IMR-90 (cell line): ENCODE measurements at regions not wholly inside any gene's neighbourhood (a gene's known extent, or its start where the extent isn't known, plus 50 kb on each side); places are given as distances from the start of the nearest gene placed in this dataset.

Experiments used
- ATAC-seq: fragments of 200-7000 bp; cut with Tn5 transposase; 2 replicates; pipeline ENCODE4 v1.9.1; 2020; ENCODE audit warnings: low read depth, mild to moderate bottlenecking, moderate library complexity
- BruUV-seq: library from RNA; stranded (reverse); fragments of 400-500 nt; replicated peaks from 2 replicates; lab custom pipeline; 2021; lab: Mats Ljungman, UMichigan
- CTCF ChIA-PET: fragments of 300-600 bp; formaldehyde crosslinking; extraction: SDS; loops from one replicate; lab custom pipeline; 2021; ENCODE audit warnings: antibody characterized with exemption; lab: Yijun Ruan, JAX
- POLR2A ChIA-PET: fragments of 300-600 bp; sonication (Branson Sonifier 250); formaldehyde crosslinking; loops from one replicate; lab custom pipeline; 2022; ENCODE audit warnings: antibody characterized with exemption; ENCODE audit not compliant: unreplicated experiment; lab: Charles Lee
- DNase-seq: peaks from one replicate; pipeline ENCODE4 v3.0.0; 2013
- H2AFZ ChIP-seq: replicated peaks from 2 replicates; pipeline ENCODE3; 2013; ENCODE audit warnings: low read length, mild to moderate bottlenecking; ENCODE audit not compliant: poor library complexity
- H2AK5ac ChIP-seq: 2 replicates; pipeline ENCODE4 v1.6.1; 2013; ENCODE audit warnings: low read depth, low read length, inconsistent platforms
- H2AK9ac ChIP-seq: replicated peaks from 2 replicates; pipeline ENCODE3; 2013; ENCODE audit warnings: mild to moderate bottlenecking, low read depth, low read length, moderate library complexity; ENCODE audit not compliant: poor library complexity
- H2BK120ac ChIP-seq: 2 replicates; pipeline ENCODE4 v1.6.1; 2013; ENCODE audit warnings: low read depth, low read length, inconsistent platforms
- H2BK15ac ChIP-seq: 3 replicates; pipeline ENCODE4 v1.6.1; 2013; ENCODE audit warnings: low read depth, low read length, inconsistent platforms
- H2BK20ac ChIP-seq: 2 replicates; pipeline ENCODE4 v1.6.1; 2013; ENCODE audit warnings: low read depth, mild to moderate bottlenecking, inconsistent platforms, low read length, moderate library complexity
- H2BK5ac ChIP-seq: 2 replicates; pipeline ENCODE4 v1.6.1; 2013; ENCODE audit warnings: mild to moderate bottlenecking, low read depth, low read length, inconsistent platforms; ENCODE audit not compliant: poor library complexity, severe bottlenecking
- H3K14ac ChIP-seq: replicated peaks from 2 replicates; pipeline ENCODE4 v1.6.1; 2013; ENCODE audit warnings: low read depth, low read length, inconsistent platforms
- H3K18ac ChIP-seq: 2 replicates; pipeline ENCODE4 v1.6.1; 2013; ENCODE audit warnings: low read depth, low read length, control low read depth
- H3K23ac ChIP-seq: 2 replicates; pipeline ENCODE4 v1.6.1; 2013; ENCODE audit warnings: low read depth, low read length, inconsistent platforms
- H3K27ac ChIP-seq: 2 replicates; pipeline ENCODE4 v1.5.1; 2013; ENCODE audit warnings: mild to moderate bottlenecking, control low read depth, low read length; ENCODE audit not compliant: insufficient read depth
- H3K27me3 ChIP-seq: 2 replicates; pipeline ENCODE4 v1.6.1; 2013; ENCODE audit warnings: low read length; ENCODE audit not compliant: control insufficient read depth, insufficient read depth
- H3K36me3 ChIP-seq: 2 replicates; pipeline ENCODE4 v1.6.1; 2013; ENCODE audit warnings: low read length, mixed read lengths; ENCODE audit not compliant: control insufficient read depth, insufficient read depth
- H3K4ac ChIP-seq: 2 replicates; pipeline ENCODE4 v1.6.1; 2013; ENCODE audit warnings: low read depth, low read length, inconsistent platforms
- H3K4me1 ChIP-seq: 2 replicates; pipeline ENCODE4 v1.6.1; 2013; ENCODE audit warnings: low read length, mixed read lengths; ENCODE audit not compliant: control insufficient read depth, insufficient read depth
- H3K4me2 ChIP-seq: 2 replicates; pipeline ENCODE4 v1.6.1; 2013; ENCODE audit warnings: low read depth, mild to moderate bottlenecking, control low read depth, low read length, moderate library complexity
- H3K4me3 ChIP-seq: 2 replicates; pipeline ENCODE4 v1.5.1; 2013; ENCODE audit warnings: low read depth, mild to moderate bottlenecking, control low read depth, low read length, moderate library complexity; ENCODE audit not compliant: insufficient read depth
- H3K56ac ChIP-seq: 2 replicates; pipeline ENCODE4 v1.6.1; 2013; ENCODE audit warnings: low read length, inconsistent platforms; ENCODE audit not compliant: insufficient read depth; ENCODE audit errors: extremely low read depth
- H3K79me1 ChIP-seq, 2 experiments: 2 replicates each; pipeline ENCODE4 v1.6.1; 2013; ENCODE audit warnings: low read length in 2 of 2, inconsistent platforms in 1 of 2, low read depth in 1 of 2
- H3K9ac ChIP-seq: 2 replicates; pipeline ENCODE4 v1.6.1; 2013; ENCODE audit warnings: low read depth, low read length, control low read depth
- H3K9me1 ChIP-seq: 2 replicates; pipeline ENCODE4 v1.6.1; 2013; ENCODE audit warnings: low read length, inconsistent platforms; ENCODE audit not compliant: insufficient read depth
- H3K9me3 ChIP-seq: 2 replicates; pipeline ENCODE4 v1.6.1; 2013; ENCODE audit warnings: low read length; ENCODE audit not compliant: control insufficient read depth, insufficient read depth
- H4K20me1 ChIP-seq: 2 replicates; pipeline ENCODE4 v1.6.1; 2013; ENCODE audit warnings: low read length, inconsistent platforms; ENCODE audit not compliant: insufficient read depth
- H4K5ac ChIP-seq: 2 replicates; pipeline ENCODE4 v1.6.1; 2013; ENCODE audit warnings: mild to moderate bottlenecking, low read depth, low read length, control low read depth
- H4K8ac ChIP-seq, 2 experiments: 2 replicates each; pipeline ENCODE4 v1.6.1; 2013; ENCODE audit warnings: low read depth in 2 of 2, low read length in 2 of 2, control low read depth in 1 of 2, inconsistent platforms in 1 of 2
- H4K91ac ChIP-seq: 2 replicates; pipeline ENCODE4 v1.6.1; 2013; ENCODE audit warnings: low read depth, low read length, inconsistent platforms; ENCODE audit not compliant: insufficient read depth
- BHLHE40 ChIP-seq: fragments of 150-350 bp; IDR thresholded peaks from 2 replicates; pipeline ENCODE4 v1.6.1; 2016; ENCODE audit warnings: mild to moderate bottlenecking, low read depth, low read length
- CEBPB ChIP-seq: IDR thresholded peaks from 2 replicates; pipeline ENCODE4 v1.6.1; 2012; ENCODE audit warnings: low read depth, low read length, improper control_type of control experiment
- CHD1 ChIP-seq: IDR thresholded peaks from 2 replicates; pipeline ENCODE4 v1.6.1; 2012; ENCODE audit warnings: low read depth, low read length, improper control_type of control experiment
- ELK1 ChIP-seq: fragments of 150-350 bp; IDR thresholded peaks from 2 replicates; pipeline ENCODE4 v1.6.1; 2016; ENCODE audit warnings: low read depth, mild to moderate bottlenecking, low read length, moderate library complexity, borderline replicate concordance
- FOS ChIP-seq: fragments of 150-350 bp; IDR thresholded peaks from 2 replicates; pipeline ENCODE4 v1.6.1; 2016; ENCODE audit warnings: low read depth, low read length
- MAFK ChIP-seq: IDR thresholded peaks from 2 replicates; pipeline ENCODE4 v1.6.1; 2012; ENCODE audit warnings: low read depth, low read length, improper control_type of control experiment
- MAZ ChIP-seq: IDR thresholded peaks from 2 replicates; pipeline ENCODE4 v1.6.1; 2012; ENCODE audit warnings: low read depth, mild to moderate bottlenecking, low read length, improper control_type of control experiment, moderate library complexity, borderline replicate concordance
- MXI1 ChIP-seq: IDR thresholded peaks from 2 replicates; pipeline ENCODE4 v1.6.1; 2012; ENCODE audit warnings: low read depth, mild to moderate bottlenecking, low read length, moderate library complexity, borderline replicate concordance
- NFE2L2 ChIP-seq: fragments of 150-350 bp; IDR thresholded peaks from 2 replicates; pipeline ENCODE4 v1.6.1; 2016; ENCODE audit warnings: low read depth, mild to moderate bottlenecking, low read length
- POLR2A ChIP-seq: IDR thresholded peaks from 2 replicates; pipeline ENCODE4 v1.6.1; 2012; ENCODE audit warnings: mild to moderate bottlenecking, low read depth, low read length
- RAD21 ChIP-seq: IDR thresholded peaks from 2 replicates; pipeline ENCODE4 v1.6.1; 2012; ENCODE audit warnings: low read length, improper control_type of control experiment
- RCOR1 ChIP-seq: IDR thresholded peaks from 2 replicates; pipeline ENCODE4 v1.6.1; 2012; ENCODE audit warnings: mild to moderate bottlenecking, low read length, improper control_type of control experiment; ENCODE audit not compliant: insufficient replicate concordance
- RFX5 ChIP-seq: IDR thresholded peaks from 2 replicates; pipeline ENCODE4 v1.8.0; 2012; ENCODE audit warnings: low read depth, mild to moderate bottlenecking, low read length, moderate library complexity
- SMC3 ChIP-seq: fragments of 150-350 bp; IDR thresholded peaks from 2 replicates; pipeline ENCODE4 v1.6.1; 2016; ENCODE audit warnings: low read depth, mild to moderate bottlenecking, antibody characterized with exemption, low read length, moderate library complexity
- whole genome bisulfite sequencing, 2 experiments: methylation state at CpG; one replicate each; pipeline versions ENCODE4 v1.1.5 to v1.1.7; 2013; ENCODE audit warnings: missing lambda C conversion rate in 2 of 2; ENCODE audit not compliant: insufficient read length in 1 of 2; ENCODE audit errors: extremely low coverage in 2 of 2; 5-methylcytosine and 5-hydroxymethylcytosine counted together
- dilution Hi-C: fragments of 300-500 bp; cut with HindIII; formaldehyde crosslinking; loops from one replicate; pipeline ENCODE4 v1.14.3; 2018; ENCODE audit warnings: low sequenced_read_pairs; ENCODE audit not compliant: unreplicated experiment
- in situ Hi-C: fragments of 300-500 bp; cut with MboI; formaldehyde crosslinking; loops from 3 replicates; pipeline ENCODE4 v1.14.3; 2019; ENCODE audit warnings: low sequenced_read_pairs, inconsistent platforms, mixed read lengths
- intact Hi-C: fragments of 100-400 bp; cut with micrococcal nuclease; formaldehyde crosslinking; loops from 2 replicates; pipeline ENCODE4 v1.10.0; 2022
- TF ChIP-seq, protein P1 (sequence below): conservative IDR thresholded peaks from 2 replicates; pipeline ENCODE4 v1.5.1; 2012; ENCODE audit warnings: mild to moderate bottlenecking, low read depth, low read length, improper control_type of control experiment
- TF ChIP-seq, protein P2 (sequence below): fragments of 150-350 bp; IDR thresholded peaks from 2 replicates; pipeline ENCODE4 v1.6.1; 2017; ENCODE audit warnings: mild to moderate bottlenecking, antibody characterized with exemption, low read length, low read depth

- Histone ChIP-seq H3K56ac (no peak overlapping the region), H3K9ac (no peak overlapping the region), H3K14ac (no peak overlapping the region), H3K36me3 (no peaks in the 10 kb centered on the region), H3K9me3 (0 out of 2 replicates have a peak, but pooled peaks cover 2% of the 10 kb centered on the region), H2AFZ (no peak overlapping the region), H3K23ac (no peak overlapping the region), H2BK5ac (no peak overlapping the region), H3K4ac (no peak overlapping the region), H3K4me1 (no peaks in the 10 kb centered on the region), H4K91ac (no peak overlapping the region), H3K27ac (no peak overlapping the region), H4K8ac (no peak overlapping the region), H4K5ac (no peak overlapping the region), H3K9me1 (no peaks in the 10 kb centered on the region), H2BK120ac (no peak overlapping the region), H2BK15ac (no peak overlapping the region), H4K20me1 (no peaks in the 10 kb centered on the region), H3K18ac (no peak overlapping the region), H3K4me2 (no peak overlapping the region), H3K79me1 (no peaks in the 10 kb centered on the region), H3K4me3 (no peak overlapping the region), H2AK5ac (no peak overlapping the region), H3K27me3 (no peaks in the 10 kb centered on the region), H2AK9ac (no peak overlapping the region), H2BK20ac (no peak overlapping the region)
- BruUV-seq: no TSS peak
- ChIA-PET POLR2A (interaction anchor here (0.5 kb wide), 1 partner anchor 395 kb away, joined by 3 read pairs; no protein-coding TSS in a partner anchor), CTCF (no interaction called here)
- ATAC-seq (no peak), DNase-seq (no peak)
- in situ Hi-C loops (no loop called here), dilution Hi-C loops (no loop called here), intact Hi-C loops (no loop called here)
- TF ChIP-seq RFX5 (no peak), MAFK (no peak), CHD1 (no peak), BHLHE40 (no peak), RCOR1 (no peak), MAZ (no peak), NFE2L2 (no peak), CEBPB (no peak), SMC3 (no peak), POLR2A (no peak), FOS (no peak), MXI1 (no peak), ELK1 (no peak), RAD21 (no peak)
- TF ChIP-seq, protein P1, sequence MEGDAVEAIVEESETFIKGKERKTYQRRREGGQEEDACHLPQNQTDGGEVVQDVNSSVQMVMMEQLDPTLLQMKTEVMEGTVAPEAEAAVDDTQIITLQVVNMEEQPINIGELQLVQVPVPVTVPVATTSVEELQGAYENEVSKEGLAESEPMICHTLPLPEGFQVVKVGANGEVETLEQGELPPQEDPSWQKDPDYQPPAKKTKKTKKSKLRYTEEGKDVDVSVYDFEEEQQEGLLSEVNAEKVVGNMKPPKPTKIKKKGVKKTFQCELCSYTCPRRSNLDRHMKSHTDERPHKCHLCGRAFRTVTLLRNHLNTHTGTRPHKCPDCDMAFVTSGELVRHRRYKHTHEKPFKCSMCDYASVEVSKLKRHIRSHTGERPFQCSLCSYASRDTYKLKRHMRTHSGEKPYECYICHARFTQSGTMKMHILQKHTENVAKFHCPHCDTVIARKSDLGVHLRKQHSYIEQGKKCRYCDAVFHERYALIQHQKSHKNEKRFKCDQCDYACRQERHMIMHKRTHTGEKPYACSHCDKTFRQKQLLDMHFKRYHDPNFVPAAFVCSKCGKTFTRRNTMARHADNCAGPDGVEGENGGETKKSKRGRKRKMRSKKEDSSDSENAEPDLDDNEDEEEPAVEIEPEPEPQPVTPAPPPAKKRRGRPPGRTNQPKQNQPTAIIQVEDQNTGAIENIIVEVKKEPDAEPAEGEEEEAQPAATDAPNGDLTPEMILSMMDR: no peak
- TF ChIP-seq, protein P2, sequence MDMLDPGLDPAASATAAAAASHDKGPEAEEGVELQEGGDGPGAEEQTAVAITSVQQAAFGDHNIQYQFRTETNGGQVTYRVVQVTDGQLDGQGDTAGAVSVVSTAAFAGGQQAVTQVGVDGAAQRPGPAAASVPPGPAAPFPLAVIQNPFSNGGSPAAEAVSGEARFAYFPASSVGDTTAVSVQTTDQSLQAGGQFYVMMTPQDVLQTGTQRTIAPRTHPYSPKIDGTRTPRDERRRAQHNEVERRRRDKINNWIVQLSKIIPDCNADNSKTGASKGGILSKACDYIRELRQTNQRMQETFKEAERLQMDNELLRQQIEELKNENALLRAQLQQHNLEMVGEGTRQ: no peak
- no CpG with 5 or more reads among the region's 3 CpGs for WGBS, 2 experiments
Observed at GRCh38 chr4:167435786-167436185, 201.5 kb upstream of the SPOCK3 start.
